ENCODE measurements at regions not wholly inside any gene's neighbourhood (a gene's known extent, or its start where the extent isn't known, plus 50 kb on each side); places are given as distances from the start of the nearest gene placed in this dataset.

DNA sequence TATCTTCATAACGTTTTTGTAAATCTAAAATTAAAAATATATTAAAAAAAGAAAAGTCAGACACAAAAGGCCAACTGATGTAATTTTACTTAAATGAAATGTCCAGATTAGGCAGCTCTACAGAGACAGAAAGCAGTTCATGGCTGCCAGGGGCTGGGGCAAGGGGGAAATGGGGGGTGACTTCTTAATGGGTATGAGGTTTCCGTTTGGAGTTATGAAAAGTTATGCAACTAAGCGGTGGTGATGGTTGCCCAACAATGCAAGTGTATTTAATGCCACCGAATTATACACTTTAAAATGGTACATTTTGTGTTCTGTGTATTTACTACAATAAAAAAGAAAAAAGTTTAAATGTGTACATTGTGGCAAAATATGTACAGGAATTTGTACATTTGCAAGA, 70.2 kb upstream of the TEX51 start:
- TF ChIP-seq POLR2A (IDR thresholded peaks at IDR 0.05) = no peak
- TF ChIP-seq, protein P1, sequence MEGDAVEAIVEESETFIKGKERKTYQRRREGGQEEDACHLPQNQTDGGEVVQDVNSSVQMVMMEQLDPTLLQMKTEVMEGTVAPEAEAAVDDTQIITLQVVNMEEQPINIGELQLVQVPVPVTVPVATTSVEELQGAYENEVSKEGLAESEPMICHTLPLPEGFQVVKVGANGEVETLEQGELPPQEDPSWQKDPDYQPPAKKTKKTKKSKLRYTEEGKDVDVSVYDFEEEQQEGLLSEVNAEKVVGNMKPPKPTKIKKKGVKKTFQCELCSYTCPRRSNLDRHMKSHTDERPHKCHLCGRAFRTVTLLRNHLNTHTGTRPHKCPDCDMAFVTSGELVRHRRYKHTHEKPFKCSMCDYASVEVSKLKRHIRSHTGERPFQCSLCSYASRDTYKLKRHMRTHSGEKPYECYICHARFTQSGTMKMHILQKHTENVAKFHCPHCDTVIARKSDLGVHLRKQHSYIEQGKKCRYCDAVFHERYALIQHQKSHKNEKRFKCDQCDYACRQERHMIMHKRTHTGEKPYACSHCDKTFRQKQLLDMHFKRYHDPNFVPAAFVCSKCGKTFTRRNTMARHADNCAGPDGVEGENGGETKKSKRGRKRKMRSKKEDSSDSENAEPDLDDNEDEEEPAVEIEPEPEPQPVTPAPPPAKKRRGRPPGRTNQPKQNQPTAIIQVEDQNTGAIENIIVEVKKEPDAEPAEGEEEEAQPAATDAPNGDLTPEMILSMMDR (IDR thresholded peaks at IDR 0.05) = no peak

Data from body of pancreas (tissue), 4 donors.